OCI-LY1 (cell line): ENCODE measurements at regions not wholly inside any gene's neighbourhood (a gene's known extent, or its start where the extent isn't known, plus 50 kb on each side); places are given as distances from the start of the nearest gene placed in this dataset.

Source experiments
- H2AFZ ChIP-seq: fragments of 200-600 bp; sonication (generic), shearing (Covaris generic); 2 replicates; pipeline ENCODE4 v1.6.0; 2014; ENCODE audit warnings: antibody characterized with exemption, mild to moderate bottlenecking, low read length
- H3F3A ChIP-seq: fragments of 200-600 bp; sonication (generic), shearing (Covaris generic); 2 replicates; pipeline ENCODE4 v1.6.0; 2014; ENCODE audit warnings: mild to moderate bottlenecking, antibody characterized with exemption, low read length, moderate library complexity; ENCODE audit not compliant: insufficient read depth
- H3K27ac ChIP-seq: fragments of 200-600 bp; sonication (generic); 2 replicates; pipeline ENCODE4 v1.5.1; 2014; ENCODE audit warnings: low read length, mixed run types, mild to moderate bottlenecking, low read depth; ENCODE audit not compliant: poor library complexity, severe bottlenecking
- H3K27me3 ChIP-seq: fragments of 200-600 bp; sonication (generic); 2 replicates; pipeline ENCODE4 v1.6.0; 2014; ENCODE audit warnings: antibody characterized with exemption, mild to moderate bottlenecking, low read length, moderate library complexity; ENCODE audit not compliant: insufficient read depth
- H3K36me3 ChIP-seq: fragments of 200-600 bp; sonication (generic); 2 replicates; pipeline ENCODE4 v1.6.1; 2014; ENCODE audit warnings: mild to moderate bottlenecking, antibody characterized with exemption, low read length, moderate library complexity, mixed read lengths; ENCODE audit not compliant: insufficient read depth
- H3K4me1 ChIP-seq: fragments of 200-600 bp; sonication (generic); 2 replicates; pipeline ENCODE4 v1.5.1; 2014; ENCODE audit warnings: mild to moderate bottlenecking, low read length, moderate library complexity; ENCODE audit not compliant: insufficient read depth, severe bottlenecking
- H3K4me2 ChIP-seq: fragments of 200-600 bp; sonication (generic), shearing (Covaris generic); 2 replicates; pipeline ENCODE4 v1.6.1; 2014; ENCODE audit warnings: low read length
- H3K4me3 ChIP-seq: fragments of 200-600 bp; sonication (generic); 2 replicates; pipeline ENCODE4 v1.5.1; 2014; ENCODE audit warnings: low read length, low read depth, mild to moderate bottlenecking, mixed read lengths; ENCODE audit not compliant: poor library complexity, severe bottlenecking
- H3K79me2 ChIP-seq: fragments of 200-600 bp; shearing (Covaris generic); 2 replicates; pipeline ENCODE4 v1.6.1; 2016; ENCODE audit warnings: mixed run types, low read length, mixed read lengths; ENCODE audit not compliant: insufficient read depth
- H3K9ac ChIP-seq: fragments of 200-600 bp; sonication (generic), shearing (Covaris generic); 2 replicates; pipeline ENCODE4 v1.6.1; 2014; ENCODE audit warnings: mild to moderate bottlenecking, low read length, mixed read lengths
- H3K9me2 ChIP-seq: fragments of 200-600 bp; sonication (generic), shearing (Covaris generic); 2 replicates; pipeline ENCODE4 v1.6.1; 2014; ENCODE audit warnings: low read depth, mild to moderate bottlenecking, low read length, mixed read lengths
- H3K9me3 ChIP-seq: fragments of 200-600 bp; shearing (Covaris generic); 2 replicates; pipeline ENCODE4 v1.6.1; 2014; ENCODE audit warnings: low read length, mixed read lengths
- H4K20me1 ChIP-seq: fragments of 200-600 bp; sonication (generic), shearing (Covaris generic); 2 replicates; pipeline ENCODE4 v1.6.0; 2016; ENCODE audit warnings: mild to moderate bottlenecking, low read length; ENCODE audit not compliant: insufficient read depth
- EZH2 ChIP-seq: fragments of 200-600 bp; sonication (generic), shearing (Covaris generic); IDR thresholded peaks from 2 replicates; pipeline ENCODE4 v1.8.0; 2017; ENCODE audit warnings: borderline replicate concordance, mixed run types, mild to moderate bottlenecking, antibody characterized with exemption, low read length, moderate library complexity, mixed read lengths
- TF ChIP-seq, protein P1 (sequence below): fragments of 200-600 bp; sonication (generic), shearing (Covaris generic); IDR thresholded peaks from 2 replicates; pipeline ENCODE4 v1.5.1; 2017; ENCODE audit warnings: mild to moderate bottlenecking, antibody characterized with exemption, low read length, moderate library complexity, mixed read lengths

DNA sequence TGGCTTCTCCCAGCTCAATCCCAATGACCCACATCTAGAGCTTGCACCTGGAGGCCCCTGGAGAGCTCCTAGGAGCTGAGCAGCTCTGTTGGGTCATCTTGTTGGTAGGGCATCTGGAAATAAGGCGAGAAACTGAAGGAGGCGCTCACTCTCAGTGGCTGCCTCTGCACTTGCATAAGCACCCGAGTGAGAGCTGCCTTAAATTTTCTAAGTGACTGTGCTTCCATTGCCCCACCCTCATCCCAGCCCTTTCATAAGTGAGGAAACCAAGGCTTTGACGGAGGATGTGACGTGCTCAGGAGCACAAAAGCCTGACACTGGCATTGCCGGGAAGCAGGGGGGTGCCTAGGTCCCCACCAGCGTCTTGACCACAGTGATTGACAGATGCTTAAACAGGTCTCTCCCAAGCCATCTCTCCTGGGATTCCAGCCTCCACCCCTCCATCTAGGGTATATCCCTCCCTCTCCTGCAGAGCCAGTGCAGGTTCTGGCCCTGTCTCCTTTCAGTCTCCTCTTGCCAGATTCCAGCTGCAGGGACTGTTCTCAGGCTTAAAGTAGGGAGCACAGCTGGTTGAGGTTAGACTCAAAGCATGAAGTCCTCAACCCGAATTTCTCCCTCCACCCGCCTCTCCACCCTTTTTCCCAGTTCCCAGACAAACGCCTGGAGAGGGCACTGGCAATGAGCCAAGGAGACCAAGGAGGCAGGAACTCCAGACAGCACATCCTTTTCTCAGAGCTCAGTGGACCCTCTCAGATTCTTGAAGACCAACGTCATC lies 113.7 kb downstream of the IRX5 start:
- Histone ChIP-seq H3F3A (no peaks in the 10 kb centered on the region), H3K9me2 (no peaks in the 10 kb centered on the region)
- no peak for TF ChIP-seq EZH2

DNA sequence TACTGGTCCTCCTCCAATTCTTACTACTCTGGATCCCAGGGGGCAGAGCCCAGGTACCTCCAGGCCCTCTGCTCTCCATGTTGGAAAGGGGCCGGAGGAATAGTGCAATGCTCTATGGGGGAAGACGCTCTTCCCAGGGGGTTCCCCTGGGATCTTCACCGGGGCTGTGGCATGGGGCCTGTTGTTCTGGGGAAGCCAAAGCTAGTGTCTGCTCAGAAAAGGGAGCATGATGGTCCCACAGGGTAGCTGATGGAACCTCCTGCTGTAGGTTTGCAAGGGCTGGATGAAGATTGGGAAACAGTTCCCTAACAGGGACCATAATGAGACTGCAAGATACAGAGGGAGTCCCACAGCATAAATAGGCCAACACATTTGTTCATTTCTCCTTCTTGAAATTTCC lies 114.7 kb downstream of the IRX5 start:
- TF ChIP-seq EZH2 = no peak
- no peaks in the 10 kb centered on the region for H3K4me1 ChIP-seq
- H3K9me2 ChIP-seq = no peaks in the 10 kb centered on the region

More for the DNA sequence above, 113.7 kb downstream of the IRX5 start:
- no peak overlapping the region for H3K9ac ChIP-seq
- no peaks in the 10 kb centered on the region for H3K4me1 ChIP-seq
- no peak overlapping the region for H3K4me3 ChIP-seq
- H4K20me1 ChIP-seq = no peaks in the 10 kb centered on the region
- no peak overlapping the region for H3K4me2 ChIP-seq
- no peaks in the 10 kb centered on the region for H3K79me2 ChIP-seq
- H3K27ac ChIP-seq = no peak overlapping the region
- H3K36me3 ChIP-seq = no peaks in the 10 kb centered on the region
- no peaks in the 10 kb centered on the region; the same call in 1 of the 2 replicates for H3K27me3 ChIP-seq
- no peak overlapping the region for H2AFZ ChIP-seq
- H3K9me3 ChIP-seq = no peaks in the 10 kb centered on the region

DNA sequence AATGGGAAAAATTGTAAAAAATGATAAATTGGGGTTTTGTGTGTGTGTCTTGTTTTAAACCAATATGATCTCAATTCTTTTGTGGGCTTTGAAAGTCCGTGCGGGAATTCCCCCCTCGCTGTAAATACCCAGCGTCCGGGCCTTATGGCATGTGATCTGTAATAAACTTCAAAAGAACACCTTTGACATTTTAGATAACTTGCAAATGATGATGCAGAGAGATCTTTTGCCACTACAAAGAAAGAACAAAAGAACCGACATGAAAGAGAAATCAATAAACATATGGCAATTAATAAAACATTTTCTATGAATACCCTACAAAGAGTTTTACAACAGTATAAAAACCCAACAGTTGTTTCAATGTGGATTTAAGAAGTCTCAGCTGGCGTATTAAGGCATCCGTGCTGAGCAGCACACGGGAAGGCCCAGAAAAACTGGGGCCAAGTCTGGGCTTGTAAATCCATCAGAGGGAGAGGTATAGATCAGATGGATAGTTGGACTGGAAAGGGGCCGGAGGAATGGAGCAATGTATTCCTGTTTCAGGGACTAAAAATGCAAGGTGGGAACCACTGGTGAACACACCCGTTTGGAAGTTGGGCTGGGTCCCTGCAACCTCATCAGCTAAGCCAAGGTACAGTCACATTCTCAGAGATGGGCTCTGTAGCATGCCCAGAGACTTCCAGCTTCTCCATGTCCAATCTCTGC lies 115.2 kb downstream of the IRX5 start:
- Histone ChIP-seq H3K9ac (no peak overlapping the region), H2AFZ (no peak overlapping the region), H3K4me2 (no peak overlapping the region), H3K9me3 (no peaks in the 10 kb centered on the region), H4K20me1 (no peaks in the 10 kb centered on the region), H3K27ac (no peak overlapping the region), H3K9me2 (no peaks in the 10 kb centered on the region), H3F3A (no peaks in the 10 kb centered on the region), H3K27me3 (no peaks in the 10 kb centered on the region; the same call in 1 of the 2 replicates), H3K36me3 (no peaks in the 10 kb centered on the region), H3K79me2 (no peaks in the 10 kb centered on the region), H3K4me1 (no peaks in the 10 kb centered on the region), H3K4me3 (no peak overlapping the region)
- TF ChIP-seq EZH2 = no peak
- TF ChIP-seq, protein P1, sequence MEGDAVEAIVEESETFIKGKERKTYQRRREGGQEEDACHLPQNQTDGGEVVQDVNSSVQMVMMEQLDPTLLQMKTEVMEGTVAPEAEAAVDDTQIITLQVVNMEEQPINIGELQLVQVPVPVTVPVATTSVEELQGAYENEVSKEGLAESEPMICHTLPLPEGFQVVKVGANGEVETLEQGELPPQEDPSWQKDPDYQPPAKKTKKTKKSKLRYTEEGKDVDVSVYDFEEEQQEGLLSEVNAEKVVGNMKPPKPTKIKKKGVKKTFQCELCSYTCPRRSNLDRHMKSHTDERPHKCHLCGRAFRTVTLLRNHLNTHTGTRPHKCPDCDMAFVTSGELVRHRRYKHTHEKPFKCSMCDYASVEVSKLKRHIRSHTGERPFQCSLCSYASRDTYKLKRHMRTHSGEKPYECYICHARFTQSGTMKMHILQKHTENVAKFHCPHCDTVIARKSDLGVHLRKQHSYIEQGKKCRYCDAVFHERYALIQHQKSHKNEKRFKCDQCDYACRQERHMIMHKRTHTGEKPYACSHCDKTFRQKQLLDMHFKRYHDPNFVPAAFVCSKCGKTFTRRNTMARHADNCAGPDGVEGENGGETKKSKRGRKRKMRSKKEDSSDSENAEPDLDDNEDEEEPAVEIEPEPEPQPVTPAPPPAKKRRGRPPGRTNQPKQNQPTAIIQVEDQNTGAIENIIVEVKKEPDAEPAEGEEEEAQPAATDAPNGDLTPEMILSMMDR = no peak

More for the DNA sequence above, 114.7 kb downstream of the IRX5 start:
- Histone ChIP-seq H3K4me2 (no peak overlapping the region), H3K4me3 (no peak overlapping the region), H2AFZ (no peak overlapping the region), H3K36me3 (no peaks in the 10 kb centered on the region), H4K20me1 (no peaks in the 10 kb centered on the region), H3K27ac (no peak overlapping the region), H3K9ac (no peak overlapping the region), H3K79me2 (no peaks in the 10 kb centered on the region), H3F3A (no peaks in the 10 kb centered on the region), H3K9me3 (no peaks in the 10 kb centered on the region), H3K27me3 (no peaks in the 10 kb centered on the region; the same call in 1 of the 2 replicates)

DNA sequence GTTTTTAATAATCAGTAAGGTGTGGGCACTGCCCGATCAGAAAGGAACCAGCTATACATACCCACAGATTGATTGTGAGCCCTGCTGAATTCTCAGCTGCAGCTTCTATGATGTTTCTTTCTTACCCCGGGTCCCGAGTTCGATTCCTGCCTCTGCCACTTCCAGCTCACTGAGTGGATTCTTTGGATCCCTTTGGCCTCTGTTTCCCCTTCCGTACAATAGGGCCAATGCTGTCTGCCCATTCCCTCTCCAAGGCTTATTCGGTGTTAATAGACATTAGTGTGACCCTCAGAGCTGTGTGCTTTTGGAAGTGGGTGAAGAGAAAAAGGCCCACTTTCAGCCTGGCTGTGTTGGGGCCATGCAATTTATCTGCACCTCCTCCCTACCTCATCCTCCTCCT lies 115.8 kb downstream of the IRX5 start:
- Histone ChIP-seq H3K9me2 (no peaks in the 10 kb centered on the region), H3K9me3 (no peaks in the 10 kb centered on the region), H3K79me2 (no peaks in the 10 kb centered on the region), H3F3A (no peaks in the 10 kb centered on the region), H3K27me3 (no peaks in the 10 kb centered on the region; the same call in 1 of the 2 replicates), H3K4me2 (no peak overlapping the region), H3K9ac (no peak overlapping the region), H3K4me1 (no peaks in the 10 kb centered on the region), H3K27ac (no peak overlapping the region), H4K20me1 (no peaks in the 10 kb centered on the region), H2AFZ (no peak overlapping the region), H3K4me3 (no peak overlapping the region), H3K36me3 (no peaks in the 10 kb centered on the region)
- no peak for TF ChIP-seq EZH2
